CD4-positive, alpha-beta T cell (primary cell): ENCODE measurements at regions not wholly inside any gene's neighbourhood (a gene's known extent, or its start where the extent isn't known, plus 50 kb on each side); places are given as distances from the start of the nearest gene placed in this dataset.

Experiments
- ATAC-seq: fragments of 200-7000 bp; cut with Tn5 transposase; one replicate; pipeline ENCODE4 v1.10.0; 2022; ENCODE audit warnings: mild to moderate bottlenecking; ENCODE audit not compliant: poor library complexity
- CTCF ChIA-PET: fragments of 350-600 bp; sonication (Branson Sonifier 250); formaldehyde crosslinking; loops from one replicate; lab custom pipeline; 2021; ENCODE audit warnings: antibody characterized with exemption, inconsistent platforms; lab: Charles Lee
- POLR2A ChIA-PET: fragments of 350-600 bp; sonication (Branson Sonifier 250); formaldehyde crosslinking; loops from one replicate; lab custom pipeline; 2021; ENCODE audit warnings: antibody characterized with exemption, inconsistent platforms; lab: Charles Lee
- DNase-seq, 14 experiments: peaks; one replicate each; pipeline ENCODE4 v3.0.0-alpha.2; 2013 to 2020; ENCODE audit warnings: mixed read lengths in 2 of 14
- H3K27ac ChIP-seq, 2 donors: one replicate each; pipeline versions ENCODE4 v1.5.1 to v1.7.0; 2013; ENCODE audit warnings: low read length in 2 of 2, low read depth in 1 of 2, mild to moderate bottlenecking in 1 of 2
- H3K27me3 ChIP-seq, 2 experiments: 1 replicate in 1 of 2; 2 replicates in 1 of 2; pipeline versions ENCODE4 v1.6.1 to v1.7.0; 2013; ENCODE audit warnings: low read length in 2 of 2, control low read depth in 1 of 2, mild to moderate bottlenecking in 1 of 2, moderate library complexity in 1 of 2; ENCODE audit not compliant: insufficient read depth in 2 of 2, control insufficient read depth in 1 of 2
- H3K36me3 ChIP-seq: one replicate; pipeline ENCODE4 v1.6.1; 2013; ENCODE audit warnings: low read length, control low read depth; ENCODE audit not compliant: insufficient read depth
- H3K4me1 ChIP-seq: one replicate; pipeline ENCODE4 v1.6.1; 2013; ENCODE audit warnings: low read length, control low read depth; ENCODE audit not compliant: insufficient read depth
- H3K4me3 ChIP-seq: one replicate; pipeline ENCODE4 v1.5.1; 2013; ENCODE audit warnings: mild to moderate bottlenecking, low read length, moderate library complexity
- H3K9me3 ChIP-seq, 2 experiments: 1 replicate in 1 of 2; 2 replicates in 1 of 2; pipeline versions ENCODE4 v1.6.1 to v1.7.0; 2013; ENCODE audit warnings: low read length in 2 of 2, mild to moderate bottlenecking in 2 of 2, control low read depth in 1 of 2, moderate library complexity in 1 of 2; ENCODE audit not compliant: control insufficient read depth in 1 of 2, insufficient read depth in 1 of 2
- H3K27ac Mint-ChIP-seq: one replicate; pipeline ENCODE4 v1.8.0; 2020; ENCODE audit warnings: mixed read lengths
- H3K27me3 Mint-ChIP-seq: one replicate; pipeline ENCODE4 v1.8.0; 2021; ENCODE audit warnings: mixed read lengths
- H3K36me3 Mint-ChIP-seq: one replicate; pipeline ENCODE4 v1.8.0; 2021; ENCODE audit warnings: low read depth, mixed read lengths
- H3K4me1 Mint-ChIP-seq: one replicate; pipeline ENCODE4 v1.8.0; 2021; ENCODE audit warnings: low read depth, mixed read lengths
- H3K4me3 Mint-ChIP-seq: one replicate; pipeline ENCODE4 v1.8.0; 2020; ENCODE audit warnings: mild to moderate bottlenecking, mixed read lengths
- H3K9me3 Mint-ChIP-seq: one replicate; pipeline ENCODE4 v1.8.0; 2020; ENCODE audit warnings: mixed read lengths
- CTCF ChIP-seq: fragments of 200-600 bp; IDR thresholded peaks from one replicate; pipeline ENCODE4 v1.8.0; 2022; ENCODE audit warnings: antibody characterized with exemption, mild to moderate bottlenecking
- intact Hi-C, 2 experiments: fragments of 100-400 bp; cut with DNase I in 1 of 2; cut with micrococcal nuclease in 1 of 2; formaldehyde crosslinking; loops; one replicate each; pipeline versions ENCODE4 v1.15.1 to v1.9.0; 2023 to 2025; cut with DNase I, micrococcal nuclease

- Mint-ChIP-seq H3K9me3 (peaks cover 3% of the 10 kb centered on the region), H3K4me3 (no peak overlapping the region), H3K27ac (no peak overlapping the region), H3K27me3 (no peaks in the 10 kb centered on the region), H3K36me3 (no peaks in the 10 kb centered on the region), H3K4me1 (no peaks in the 10 kb centered on the region)
- ATAC-seq = no peak
- H3K4me3 ChIP-seq = no peak overlapping the region
- no peak overlapping the region for H3K27ac ChIP-seq
- CTCF ChIA-PET = no interaction called here
- no peak for DNase-seq
- no peaks in the 10 kb centered on the region for H3K27me3 ChIP-seq
- intact Hi-C loops = no loop called here
- no peaks in the 10 kb centered on the region for H3K9me3 ChIP-seq
- H3K4me1 ChIP-seq = no peaks in the 10 kb centered on the region
- H3K36me3 ChIP-seq = no peaks in the 10 kb centered on the region
- POLR2A ChIA-PET = no interaction called here
- no peak for TF ChIP-seq CTCF
These were observed 2011.0 kb upstream of the NUDT12 start for GRCh38 chr5:105573575-105573974.

- no peak for ATAC-seq
- Mint-ChIP-seq H3K9me3 (peaks cover 8% of the 10 kb centered on the region), H3K27me3 (no peaks in the 10 kb centered on the region), H3K36me3 (no peaks in the 10 kb centered on the region), H3K4me1 (no peaks in the 10 kb centered on the region), H3K27ac (no peak overlapping the region), H3K4me3 (no peak overlapping the region)
- intact Hi-C loops = no loop called here
- peaks cover 0 to 18% of the 10 kb centered on the region in 2 experiments for H3K9me3 ChIP-seq
- CTCF ChIA-PET = no interaction called here
- H3K27me3 ChIP-seq = no peaks in the 10 kb centered on the region
- H3K27ac ChIP-seq = no peak overlapping the region
- no peak overlapping the region for H3K4me3 ChIP-seq
- no peaks in the 10 kb centered on the region for H3K4me1 ChIP-seq
- no peak for TF ChIP-seq CTCF
- H3K36me3 ChIP-seq = no peaks in the 10 kb centered on the region
- no peak for DNase-seq
- POLR2A ChIA-PET = no interaction called here
These were observed 2002.9 kb upstream of the NUDT12 start for GRCh38 chr5:105565531-105565930.

GRCh38 chr5:105563842-105564241, 2001.3 kb upstream of the NUDT12 start:
- H3K4me1 Mint-ChIP-seq = no peaks in the 10 kb centered on the region
- DNase-seq (no peak), ATAC-seq (no peak)
- no peaks in the 10 kb centered on the region for H3K27me3 Mint-ChIP-seq
- Histone ChIP-seq H3K4me3 (no peak overlapping the region), H3K4me1 (no peaks in the 10 kb centered on the region), H3K36me3 (no peaks in the 10 kb centered on the region), H3K9me3 (peaks cover 0 to 18% of the 10 kb centered on the region in 2 experiments), H3K27me3 (no peaks in the 10 kb centered on the region), H3K27ac (no peak overlapping the region)
- TF ChIP-seq CTCF = no peak
- no peak overlapping the region for H3K27ac Mint-ChIP-seq
- CTCF ChIA-PET = no interaction called here
- POLR2A ChIA-PET = no interaction called here
- intact Hi-C loops = no loop called here
- H3K4me3 Mint-ChIP-seq = no peak overlapping the region
- no peaks in the 10 kb centered on the region for H3K36me3 Mint-ChIP-seq
- H3K9me3 Mint-ChIP-seq = peaks cover 8% of the 10 kb centered on the region
